Tibial nerve (tissue), 3 donors: ENCODE measurements at regions not wholly inside any gene's neighbourhood (a gene's known extent, or its start where the extent isn't known, plus 50 kb on each side); places are given as distances from the start of the nearest gene placed in this dataset.

Experiments
- POLR2A ChIP-seq, 2 donors: fragments of 450-650 bp; IDR thresholded peaks; one replicate each; pipeline ENCODE4 v1.6.1; 2017; ENCODE audit warnings: antibody characterized with exemption in 2 of 2, mild to moderate bottlenecking in 2 of 2, moderate library complexity in 2 of 2
- TF ChIP-seq, protein P1 (sequence below), 5 experiments: fragments of 200-600 bp in 3 of 5; fragments of 450-650 bp in 2 of 5; sonication (generic) in 3 of 5; IDR thresholded peaks; one replicate each; pipeline ENCODE4 v1.5.1; 2016 to 2019; ENCODE audit warnings: antibody characterized with exemption in 5 of 5, mild to moderate bottlenecking in 3 of 5, moderate library complexity in 2 of 5

DNA sequence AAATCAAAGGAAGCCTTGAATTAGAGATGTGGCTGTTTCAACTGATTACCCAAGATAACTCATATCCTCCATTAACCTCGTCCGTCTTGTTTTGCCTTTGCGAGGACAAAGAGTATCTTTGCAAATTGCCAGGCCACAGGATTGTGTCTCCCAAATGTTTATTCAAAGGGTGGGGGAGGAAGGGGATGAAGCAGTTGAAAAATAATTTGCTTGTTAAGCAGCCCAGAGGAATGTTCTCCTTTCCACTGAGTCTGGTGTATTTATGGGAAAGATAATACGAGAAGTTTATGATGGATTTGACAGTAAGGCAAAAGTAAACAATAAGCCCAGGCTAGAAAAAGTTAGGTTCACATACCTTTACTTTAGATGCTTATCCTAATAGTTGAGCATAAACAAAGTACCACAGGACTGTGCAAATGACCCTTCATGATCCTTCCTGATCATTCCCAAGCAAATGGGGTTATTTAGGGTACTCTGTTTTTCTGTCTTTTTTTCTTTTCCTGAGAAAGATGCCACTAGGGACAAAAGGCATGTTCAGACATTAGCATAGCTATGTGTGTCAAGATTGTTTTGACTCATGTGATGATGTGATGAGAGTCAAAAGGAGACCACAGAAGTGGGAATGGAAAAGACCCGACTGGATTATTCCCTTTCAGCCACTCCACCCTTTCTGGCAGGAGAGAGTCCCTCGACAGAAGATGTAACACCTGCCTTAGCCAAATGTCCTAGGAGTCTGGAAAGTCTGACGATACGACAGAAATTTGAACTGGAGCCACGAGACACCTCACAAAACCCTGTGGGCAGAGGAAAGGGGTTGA lies 243.0 kb upstream of the GLI3 start:
- TF ChIP-seq, protein P1, sequence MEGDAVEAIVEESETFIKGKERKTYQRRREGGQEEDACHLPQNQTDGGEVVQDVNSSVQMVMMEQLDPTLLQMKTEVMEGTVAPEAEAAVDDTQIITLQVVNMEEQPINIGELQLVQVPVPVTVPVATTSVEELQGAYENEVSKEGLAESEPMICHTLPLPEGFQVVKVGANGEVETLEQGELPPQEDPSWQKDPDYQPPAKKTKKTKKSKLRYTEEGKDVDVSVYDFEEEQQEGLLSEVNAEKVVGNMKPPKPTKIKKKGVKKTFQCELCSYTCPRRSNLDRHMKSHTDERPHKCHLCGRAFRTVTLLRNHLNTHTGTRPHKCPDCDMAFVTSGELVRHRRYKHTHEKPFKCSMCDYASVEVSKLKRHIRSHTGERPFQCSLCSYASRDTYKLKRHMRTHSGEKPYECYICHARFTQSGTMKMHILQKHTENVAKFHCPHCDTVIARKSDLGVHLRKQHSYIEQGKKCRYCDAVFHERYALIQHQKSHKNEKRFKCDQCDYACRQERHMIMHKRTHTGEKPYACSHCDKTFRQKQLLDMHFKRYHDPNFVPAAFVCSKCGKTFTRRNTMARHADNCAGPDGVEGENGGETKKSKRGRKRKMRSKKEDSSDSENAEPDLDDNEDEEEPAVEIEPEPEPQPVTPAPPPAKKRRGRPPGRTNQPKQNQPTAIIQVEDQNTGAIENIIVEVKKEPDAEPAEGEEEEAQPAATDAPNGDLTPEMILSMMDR (IDR thresholded peaks at IDR 0.05) = no peak
- TF ChIP-seq POLR2A (IDR thresholded peaks at IDR 0.05) = no peak
